ENCODE measurements at regions not wholly inside any gene's neighbourhood (a gene's known extent, or its start where the extent isn't known, plus 50 kb on each side); places are given as distances from the start of the nearest gene placed in this dataset.
A peak's percentile ranks its signal among the peaks of the same experiment; 100 is the strongest.

GRCh38 chr15:31473385-31474058 lies 146.9 kb downstream of the KLF13 start:
- no peak for DNase-seq (ENCODE audit: low read depth in 2 of 2)

DNA sequence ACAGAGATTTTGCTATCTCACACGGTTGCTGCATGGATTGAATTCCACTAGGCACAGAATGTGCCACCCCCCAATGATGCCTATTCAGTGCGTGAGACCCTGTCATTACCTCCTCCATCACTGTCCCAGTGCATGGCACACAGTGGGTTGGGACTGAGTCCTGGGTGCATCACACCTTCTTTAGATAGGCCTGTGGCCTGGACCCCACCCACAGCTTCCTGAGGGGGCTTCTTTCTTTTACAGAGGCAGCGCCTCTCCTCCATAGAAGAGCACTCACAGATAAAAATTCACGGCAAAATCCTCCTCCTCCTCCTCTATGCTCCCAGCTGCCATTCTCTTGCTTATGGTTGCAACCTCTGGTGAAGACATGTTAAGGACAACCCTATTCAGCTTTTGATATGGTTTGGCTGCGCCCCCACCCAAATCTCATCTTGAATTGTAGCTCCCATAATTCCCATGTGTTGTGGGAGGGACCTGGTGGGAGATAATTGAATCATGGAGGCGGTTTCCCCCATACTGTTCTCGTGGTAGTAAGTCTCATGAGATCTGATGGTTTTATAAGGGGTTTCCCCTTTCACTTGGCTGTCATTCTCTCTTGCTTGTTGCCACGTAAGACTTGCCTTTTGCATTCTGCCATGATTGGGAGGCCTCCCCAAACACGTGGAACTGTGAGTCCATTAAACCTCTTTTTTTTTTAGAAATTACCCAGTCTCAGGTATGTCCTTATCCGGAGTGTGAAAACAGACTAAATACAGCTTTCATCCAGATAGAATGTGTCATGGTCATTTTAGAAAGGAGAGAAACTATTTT lies 147.6 kb downstream of the KLF13 start:
- DNase-seq (ENCODE audit: low read depth in 2 of 2), result no peak

DNA sequence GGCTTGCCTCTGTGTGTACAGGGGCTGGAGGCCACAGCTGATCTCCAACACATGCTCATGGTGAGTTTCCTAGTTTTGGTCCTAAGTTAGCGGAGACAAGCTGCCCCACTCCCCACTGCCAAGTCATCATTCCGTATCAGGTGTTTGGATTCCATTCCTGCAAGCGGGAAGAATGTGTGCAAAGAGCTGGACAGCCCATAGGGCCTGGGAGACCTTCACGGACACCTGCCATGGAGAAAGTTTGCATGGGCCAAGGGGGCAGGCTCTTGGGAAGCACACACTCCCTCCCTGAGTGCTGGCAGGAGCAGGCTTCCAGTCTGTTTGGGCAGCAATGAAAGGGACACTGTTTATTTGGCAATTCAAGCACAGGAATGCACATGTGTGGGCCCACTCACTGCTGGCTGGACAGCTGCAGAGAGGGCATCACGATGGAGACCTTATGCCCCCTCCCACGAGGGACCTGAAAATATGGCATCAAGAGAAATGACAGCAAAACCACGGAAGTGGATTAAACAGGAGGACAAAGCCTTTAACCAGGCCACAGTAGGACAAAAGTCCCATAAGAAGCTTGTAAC lies 149.7 kb downstream of the KLF13 start:
- DNase-seq (ENCODE audit: low read depth in 2 of 2), result no peak

GRCh38 chr15:31476866-31477265 lies 150.2 kb downstream of the KLF13 start:
- no peak for DNase-seq (ENCODE audit: low read depth in 2 of 2)

DNA sequence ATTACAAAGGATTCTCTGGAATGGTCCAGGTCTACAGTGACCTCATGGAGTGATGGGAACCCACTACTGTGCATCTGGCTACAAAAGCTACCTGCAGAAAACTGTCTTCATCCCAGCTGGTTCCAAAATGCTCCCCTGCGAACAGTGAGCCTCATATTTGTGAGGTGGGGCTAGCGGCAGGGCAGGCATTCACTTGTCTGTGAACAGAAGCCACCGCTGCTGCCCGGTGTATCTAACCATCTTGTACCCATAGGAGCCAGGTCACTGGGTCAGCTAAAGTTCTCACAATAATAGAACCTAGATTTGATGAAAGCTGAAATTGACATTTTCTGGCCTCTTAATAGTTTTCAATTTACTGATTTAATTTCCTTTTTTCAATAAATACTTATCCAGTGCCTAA lies 150.7 kb downstream of the KLF13 start:
- DNase-seq (ENCODE audit: low read depth in 2 of 2), result no peak

DNA sequence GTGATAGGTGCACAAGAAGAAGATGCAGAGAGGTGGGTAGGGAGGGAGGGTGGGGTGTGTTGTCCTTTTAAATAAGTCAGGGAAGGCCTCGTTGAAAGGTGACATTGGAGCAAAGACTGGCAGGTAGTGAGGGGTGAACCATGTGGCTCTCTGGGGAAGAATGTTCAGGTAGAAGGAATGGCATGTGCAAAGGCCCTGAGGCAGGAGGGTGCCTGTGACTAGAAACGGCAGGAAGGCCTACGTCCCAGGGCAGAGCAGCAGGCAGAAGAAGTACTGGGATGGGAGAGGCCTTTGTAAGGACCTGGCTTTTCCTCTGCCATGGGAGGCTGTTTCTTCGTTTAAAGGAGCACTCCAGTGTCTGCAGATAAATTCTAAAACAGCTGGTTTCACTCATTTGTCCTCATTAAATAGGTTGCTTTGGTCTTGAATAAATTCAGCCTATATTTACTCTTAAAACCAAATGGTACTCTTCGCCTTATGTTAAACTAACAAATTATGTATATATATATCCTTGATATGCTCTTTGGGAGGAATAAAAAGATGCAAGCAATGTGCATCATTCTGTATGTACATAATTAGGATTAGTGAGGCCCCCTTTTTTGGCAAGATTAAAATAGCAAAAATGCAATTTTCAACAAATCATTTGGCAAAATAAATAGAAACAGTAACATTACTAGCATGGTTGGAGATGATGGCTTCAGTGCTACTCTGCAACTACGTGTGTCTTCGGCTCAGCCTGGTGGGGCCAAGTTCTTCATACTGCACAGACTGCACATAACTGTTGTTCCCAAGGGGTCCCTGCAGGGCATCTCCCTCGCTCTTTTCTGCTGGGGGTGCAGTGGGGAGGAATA lies 151.4 kb downstream of the KLF13 start:
- no peak for DNase-seq (ENCODE audit: low read depth in 2 of 2)

DNA sequence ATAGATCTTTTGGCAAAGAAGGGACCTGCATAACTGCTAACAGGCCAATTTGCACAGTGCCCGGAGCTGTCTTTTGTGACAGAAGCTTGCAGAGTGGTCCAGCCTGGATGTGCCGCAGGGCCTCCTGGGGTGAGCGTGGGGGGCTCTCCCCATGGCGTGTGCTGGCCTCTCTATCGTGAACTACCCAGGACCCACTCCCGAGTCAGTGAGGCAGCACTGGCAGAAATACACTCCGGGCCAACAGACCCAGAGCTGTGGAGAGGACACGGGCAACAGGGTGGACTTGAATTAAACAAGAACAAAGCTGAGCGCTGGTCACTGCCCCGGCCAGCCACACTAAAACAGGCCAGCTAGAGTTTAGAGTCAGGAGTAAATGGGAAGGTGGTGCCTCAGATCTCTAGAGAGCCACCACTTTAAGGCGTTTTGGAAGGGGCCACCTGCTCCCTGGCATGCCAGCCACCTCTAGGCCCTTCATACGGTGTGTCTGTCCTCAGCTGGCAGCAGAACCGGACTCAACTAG lies 152.1 kb downstream of the KLF13 start:
- no peak for DNase-seq (ENCODE audit: low read depth in 2 of 2)

GRCh38 chr15:31480356-31481025 lies 153.9 kb downstream of the KLF13 start:
- no peak for DNase-seq (ENCODE audit: low read depth in 2 of 2)

- no peak for DNase-seq (ENCODE audit: low read depth in 2 of 2)
Measured at GRCh38 chr15:31481142-31481541, 154.5 kb downstream of the KLF13 start.

DNA sequence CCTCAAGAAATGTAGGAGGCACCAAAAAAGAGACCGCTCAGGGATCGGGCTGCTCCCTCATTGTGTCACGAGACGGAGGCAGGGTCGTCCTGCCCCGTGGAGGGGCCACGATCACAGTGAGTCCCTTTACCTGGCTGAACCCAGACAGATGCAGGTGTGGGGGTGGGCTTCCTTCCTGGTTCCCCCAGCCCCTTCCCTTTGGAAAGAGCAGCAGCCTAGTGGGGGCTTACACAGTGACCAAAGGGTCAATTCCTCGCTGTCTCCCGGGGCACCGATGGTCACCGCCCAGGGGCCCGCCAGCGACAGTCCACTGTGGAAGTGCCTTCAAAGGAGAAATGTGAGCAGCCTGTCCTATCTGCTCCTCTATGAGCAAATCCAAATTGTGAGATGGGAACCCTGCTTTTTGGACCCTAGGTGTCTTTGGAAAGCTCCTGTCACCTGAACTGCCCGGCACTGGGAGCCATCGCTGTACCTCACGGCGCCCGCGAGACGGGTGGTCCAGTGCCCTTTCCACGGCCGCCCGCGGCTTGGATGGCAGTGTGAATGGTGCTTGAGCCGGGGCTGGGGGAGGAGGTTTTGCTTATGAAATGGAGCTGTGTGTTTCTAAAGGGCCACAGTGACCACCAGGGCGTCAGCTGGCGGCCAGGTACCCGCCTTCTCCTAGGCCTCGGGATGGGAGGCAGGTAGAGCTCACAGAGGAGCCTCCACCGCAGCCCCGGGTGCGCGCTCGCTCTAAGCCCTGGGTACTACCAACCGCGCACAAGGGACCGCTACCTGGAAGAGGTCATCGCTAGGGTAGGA lies 155.7 kb downstream of the KLF13 start:
- no peak for DNase-seq (ENCODE audit: low read depth in 2 of 2)

DNA sequence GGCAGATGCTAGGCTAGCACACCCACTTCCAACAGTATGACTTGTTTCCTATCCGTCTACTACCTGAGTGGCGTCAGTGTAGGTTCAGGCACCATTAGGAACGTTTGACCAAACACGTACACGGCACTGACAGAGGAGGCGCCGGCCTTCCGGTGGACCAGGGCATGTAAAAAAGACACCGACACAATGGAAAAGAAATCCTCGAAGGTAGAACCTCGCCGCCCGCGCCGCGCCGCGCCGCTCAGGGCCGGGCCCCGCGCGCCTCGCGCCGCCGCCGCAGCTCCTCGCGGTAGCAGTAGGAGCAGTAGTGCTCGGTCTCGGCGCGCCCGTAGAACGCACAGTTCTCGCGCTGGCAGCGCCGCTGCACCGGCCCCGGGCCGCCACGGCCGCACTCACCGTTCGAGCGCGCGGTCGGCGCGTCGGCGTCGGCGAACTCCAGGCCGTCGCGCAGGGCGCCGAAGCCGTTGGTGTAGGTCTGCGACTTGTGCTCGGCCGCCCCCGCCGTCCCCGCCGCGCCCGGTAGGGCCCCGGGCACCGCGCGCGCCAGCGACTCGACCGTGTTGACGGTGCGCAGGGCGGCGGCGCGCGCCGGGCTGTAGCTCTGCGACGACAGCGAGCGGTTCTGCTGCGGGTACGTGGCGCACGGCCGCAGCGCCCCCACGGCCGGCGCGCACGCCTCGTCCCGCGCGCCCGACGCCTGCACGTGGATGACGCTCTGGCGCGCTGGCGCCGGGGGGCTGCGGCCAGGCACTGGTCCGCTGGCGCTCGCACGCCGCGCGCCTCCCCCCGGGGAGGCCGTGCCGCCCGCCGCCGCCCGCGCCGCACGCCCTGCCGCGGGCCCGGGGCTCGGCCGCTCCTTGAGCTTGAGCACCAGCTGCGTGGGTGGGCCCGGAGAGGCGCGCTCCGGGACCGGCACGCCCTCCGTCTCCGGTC lies 156.7 kb downstream of the KLF13 start:
- peak in 1 of 2 experiments; percentile 62 for DNase-seq (ENCODE audit: low read depth in 2 of 2)

GRCh38 chr15:31483986-31484951 lies 157.6 kb downstream of the KLF13 start:
- DNase-seq (ENCODE audit: low read depth in 2 of 2), result no peak

- DNase-seq (ENCODE audit: low read depth in 2 of 2), result no peak
Measured at GRCh38 chr15:31484986-31485385, 158.4 kb downstream of the KLF13 start.

GRCh38 chr15:31485431-31485830 lies 158.8 kb downstream of the KLF13 start:
- no peak for DNase-seq (ENCODE audit: low read depth in 2 of 2)

DNA sequence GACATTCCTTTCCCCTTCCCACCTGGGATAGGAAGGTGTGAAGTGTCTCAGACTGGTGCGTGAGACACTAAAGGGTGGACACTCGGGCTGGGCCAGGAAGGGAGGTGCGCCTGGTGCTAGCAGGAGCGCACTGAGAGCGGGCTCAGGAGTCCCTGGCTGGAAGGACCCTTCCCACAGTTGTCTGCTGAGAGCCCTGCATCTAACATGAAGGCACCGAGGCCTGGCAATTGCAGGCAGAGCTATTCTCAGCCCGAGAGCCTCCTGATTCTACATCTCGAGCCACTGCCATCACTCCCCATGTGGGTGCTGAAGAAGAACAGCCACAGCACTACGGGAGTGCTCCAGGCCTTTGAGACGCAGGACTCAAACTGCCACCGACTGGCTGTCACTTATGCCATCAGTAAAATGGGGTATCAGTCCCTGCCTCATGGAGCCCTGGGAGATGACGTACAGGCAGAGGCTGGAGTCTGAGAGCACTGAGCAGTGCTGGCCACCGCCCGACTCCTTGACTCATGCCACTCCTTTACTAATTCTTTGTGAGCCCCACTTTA lies 159.4 kb downstream of the KLF13 start:
- DNase-seq (ENCODE audit: low read depth in 2 of 2), result no peak

GRCh38 chr15:31486506-31486905 lies 159.9 kb downstream of the KLF13 start:
- no peak for DNase-seq (ENCODE audit: low read depth in 2 of 2)

- no peak for DNase-seq (ENCODE audit: low read depth in 2 of 2)
Measured at GRCh38 chr15:31486906-31487695, 160.5 kb downstream of the KLF13 start.
